Thyroid gland (tissue), 4 donors: ENCODE measurements at regions not wholly inside any gene's neighbourhood (a gene's known extent, or its start where the extent isn't known, plus 50 kb on each side); places are given as distances from the start of the nearest gene placed in this dataset.

Experiments
- DNase-seq, 2 donors: peaks; one replicate each; pipeline ENCODE4 v3.0.0-alpha.2; 2019
- H3K27ac ChIP-seq, 3 donors: fragments of 200-600 bp; sonication (generic); 1 replicate in 2 of 3; 2 replicates in 1 of 3; pipeline ENCODE4 v1.5.1; 2016 to 2019; ENCODE audit warnings: mild to moderate bottlenecking in 1 of 3, moderate library complexity in 1 of 3
- H3K27me3 ChIP-seq: fragments of 200-600 bp; sonication (generic); one replicate; pipeline ENCODE4 v1.5.1; 2019
- H3K36me3 ChIP-seq, 2 donors: fragments of 200-600 bp; sonication (generic); one replicate each; pipeline ENCODE4 v1.5.1; 2016 to 2019
- H3K4me1 ChIP-seq, 2 donors: fragments of 200-600 bp; sonication (generic); one replicate each; pipeline ENCODE4 v1.5.1; 2017 to 2019
- H3K4me3 ChIP-seq, 3 donors: fragments of 200-600 bp; sonication (generic); replicated peaks in 1 of 3; 1 replicate in 2 of 3; 2 replicates in 1 of 3; pipeline ENCODE4 v1.5.1; 2016; ENCODE audit warnings: mild to moderate bottlenecking in 1 of 3
- H3K9me3 ChIP-seq: fragments of 200-600 bp; sonication (generic); one replicate; pipeline ENCODE4 v1.5.1; 2017
- POLR2A ChIP-seq, 2 donors: fragments of 450-650 bp; IDR thresholded peaks; one replicate each; pipeline ENCODE4 v1.6.1; 2017; ENCODE audit warnings: antibody characterized with exemption in 2 of 2, mild to moderate bottlenecking in 2 of 2, moderate library complexity in 1 of 2
- WGBS, 2 donors: methylation state at CpG; one replicate each; pipeline ENCODE4 v1.1.5; 2017; 5-methylcytosine and 5-hydroxymethylcytosine counted together
- intact Hi-C: fragments of 100-400 bp; cut with DNase I; formaldehyde crosslinking; loops from one replicate; pipeline ENCODE4 v1.15.1; 2023
- TF ChIP-seq, protein P1 (sequence below), 6 experiments: fragments of 200-600 bp in 3 of 6; fragments of 450-650 bp in 3 of 6; sonication (generic) in 3 of 6; IDR thresholded peaks; one replicate each; pipeline ENCODE4 v1.5.1; 2016 to 2019; ENCODE audit warnings: antibody characterized with exemption in 6 of 6, mild to moderate bottlenecking in 2 of 6, inconsistent platforms in 1 of 6, moderate library complexity in 1 of 6

DNA sequence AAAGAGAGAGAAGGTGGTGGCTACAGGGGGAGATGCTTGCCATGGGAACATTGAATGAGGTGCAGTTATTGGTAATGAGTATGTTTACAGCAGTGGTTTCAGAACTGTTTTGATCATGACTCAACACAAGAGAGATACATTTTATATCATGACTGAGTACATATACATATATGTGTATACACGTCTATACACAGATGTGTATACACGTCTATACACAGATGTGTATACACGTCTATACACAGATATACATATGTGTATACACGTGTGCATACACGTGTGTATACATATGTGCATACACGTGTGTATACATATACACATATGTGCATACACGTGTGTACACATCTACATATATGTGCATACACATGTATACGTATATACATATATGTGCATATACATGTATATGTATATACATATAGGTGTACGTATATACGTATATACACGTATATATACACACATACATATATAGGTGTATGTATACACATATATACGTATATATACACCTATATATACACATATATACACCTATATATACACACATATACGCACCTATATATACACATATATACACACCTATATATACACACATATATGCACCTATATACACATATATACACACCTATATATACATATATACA, 518.5 kb downstream of the TSN start:
- no peak overlapping the region for H3K4me3 ChIP-seq
- intact Hi-C loops, result no loop called here
- H3K4me1 ChIP-seq, result no peaks in the 10 kb centered on the region
- whole genome bisulfite sequencing, 2 donors, result 81 to 90% methylated on average over 13 of the region's 13 CpGs
- TF ChIP-seq, protein P1, sequence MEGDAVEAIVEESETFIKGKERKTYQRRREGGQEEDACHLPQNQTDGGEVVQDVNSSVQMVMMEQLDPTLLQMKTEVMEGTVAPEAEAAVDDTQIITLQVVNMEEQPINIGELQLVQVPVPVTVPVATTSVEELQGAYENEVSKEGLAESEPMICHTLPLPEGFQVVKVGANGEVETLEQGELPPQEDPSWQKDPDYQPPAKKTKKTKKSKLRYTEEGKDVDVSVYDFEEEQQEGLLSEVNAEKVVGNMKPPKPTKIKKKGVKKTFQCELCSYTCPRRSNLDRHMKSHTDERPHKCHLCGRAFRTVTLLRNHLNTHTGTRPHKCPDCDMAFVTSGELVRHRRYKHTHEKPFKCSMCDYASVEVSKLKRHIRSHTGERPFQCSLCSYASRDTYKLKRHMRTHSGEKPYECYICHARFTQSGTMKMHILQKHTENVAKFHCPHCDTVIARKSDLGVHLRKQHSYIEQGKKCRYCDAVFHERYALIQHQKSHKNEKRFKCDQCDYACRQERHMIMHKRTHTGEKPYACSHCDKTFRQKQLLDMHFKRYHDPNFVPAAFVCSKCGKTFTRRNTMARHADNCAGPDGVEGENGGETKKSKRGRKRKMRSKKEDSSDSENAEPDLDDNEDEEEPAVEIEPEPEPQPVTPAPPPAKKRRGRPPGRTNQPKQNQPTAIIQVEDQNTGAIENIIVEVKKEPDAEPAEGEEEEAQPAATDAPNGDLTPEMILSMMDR (IDR thresholded peaks at IDR 0.05), result no peak
- TF ChIP-seq POLR2A (IDR thresholded peaks at IDR 0.05), result no peak
- no peaks in the 10 kb centered on the region for H3K9me3 ChIP-seq
- no peaks in the 10 kb centered on the region for H3K27me3 ChIP-seq
- H3K27ac ChIP-seq, result no peak overlapping the region
- DNase-seq, result no peak
- no peaks in the 10 kb centered on the region for H3K36me3 ChIP-seq

DNA sequence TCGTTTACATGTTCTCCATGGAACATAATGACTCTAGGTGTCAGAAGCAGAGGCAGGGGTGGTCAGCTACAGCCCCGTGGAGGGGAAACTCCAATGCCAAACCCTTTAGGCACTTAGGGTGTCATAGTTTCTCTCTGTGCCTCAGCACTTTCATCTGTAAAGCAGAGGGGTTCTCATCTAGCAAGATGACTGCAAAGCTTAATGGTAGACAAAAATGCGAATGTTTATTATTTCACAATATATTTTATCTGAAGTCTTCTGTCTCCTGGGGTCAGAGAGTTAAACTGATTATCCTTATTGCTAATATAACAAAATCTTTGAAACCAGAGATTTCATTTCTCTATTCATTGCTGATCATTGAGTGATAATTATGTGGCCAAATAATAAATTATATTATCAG, 522.5 kb downstream of the TSN start:
- DNase-seq, result no peak
- H3K9me3 ChIP-seq, result no peaks in the 10 kb centered on the region
- intact Hi-C loops, result no loop called here
- no peaks in the 10 kb centered on the region for H3K4me1 ChIP-seq
- no peak overlapping the region for H3K4me3 ChIP-seq
- 63 to 67% methylated on average over 3 of the region's 3 CpGs for WGBS, 2 donors
- no peaks in the 10 kb centered on the region for H3K27me3 ChIP-seq
- TF ChIP-seq, protein P1 (IDR thresholded peaks at IDR 0.05), result no peak
- no peak for TF ChIP-seq POLR2A (IDR thresholded peaks at IDR 0.05)
- H3K27ac ChIP-seq, result no peak overlapping the region
- H3K36me3 ChIP-seq, result no peaks in the 10 kb centered on the region

DNA sequence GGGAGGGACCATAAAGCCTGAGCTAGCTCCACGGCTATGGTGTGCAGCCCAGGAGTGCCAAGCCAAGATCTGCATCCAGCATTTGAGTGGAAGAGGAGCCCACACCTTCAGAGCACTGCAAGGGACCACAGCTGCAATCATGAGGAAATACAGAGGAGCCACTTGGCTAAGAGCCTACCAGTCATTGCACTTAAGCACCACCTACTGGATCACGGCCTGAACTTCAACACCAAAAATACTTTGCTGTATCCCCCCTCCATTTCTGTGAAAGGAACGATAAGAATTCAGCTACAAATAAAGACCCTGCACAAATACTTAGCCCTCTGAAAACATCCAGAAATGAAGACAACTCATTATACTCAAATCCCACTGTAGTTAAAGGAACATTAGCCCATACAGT, 545.3 kb downstream of the TSN start:
- intact Hi-C loops, result no loop called here
- Histone ChIP-seq H3K4me1 (no peaks in the 10 kb centered on the region), H3K27ac (no peak overlapping the region), H3K27me3 (no peaks in the 10 kb centered on the region), H3K4me3 (no peak overlapping the region), H3K9me3 (no peaks in the 10 kb centered on the region), H3K36me3 (no peaks in the 10 kb centered on the region)
- no peak for DNase-seq
- 86 to 91% methylated on average over 3 of the region's 3 CpGs for WGBS, 2 donors
- TF ChIP-seq, protein P1 (IDR thresholded peaks at IDR 0.05), result no peak
- no peak for TF ChIP-seq POLR2A (IDR thresholded peaks at IDR 0.05)

DNA sequence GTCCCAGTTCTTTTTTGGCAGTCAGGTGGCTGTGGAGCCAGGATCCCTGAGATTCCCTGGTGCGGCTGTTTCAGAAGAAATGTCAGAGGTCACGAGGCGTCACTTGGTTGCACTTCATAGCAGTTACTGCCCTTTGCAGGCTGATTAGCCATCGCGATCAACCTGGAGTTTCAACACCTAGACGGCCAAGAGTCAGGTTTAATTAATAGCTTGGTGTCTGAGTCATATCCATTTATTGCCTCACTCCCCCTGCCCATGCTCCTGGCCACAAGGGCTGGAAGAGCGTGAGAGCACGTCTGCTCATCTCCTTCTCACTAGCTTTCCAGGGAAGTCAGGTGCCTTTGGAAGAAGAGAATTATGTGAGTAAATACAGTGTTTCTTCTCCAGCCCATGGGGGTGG, 552.3 kb downstream of the TSN start:
- Histone ChIP-seq H3K4me3 (no peak overlapping the region), H3K36me3 (no peaks in the 10 kb centered on the region), H3K27me3 (no peaks in the 10 kb centered on the region), H3K27ac (no peak overlapping the region), H3K9me3 (no peaks in the 10 kb centered on the region), H3K4me1 (no peaks in the 10 kb centered on the region)
- no peak for DNase-seq
- no peak for TF ChIP-seq POLR2A (IDR thresholded peaks at IDR 0.05)
- TF ChIP-seq, protein P1 (IDR thresholded peaks at IDR 0.05), result no peak
- intact Hi-C loops, result no loop called here
- WGBS, 2 donors, result 76 to 77% methylated on average over 8 of the region's 8 CpGs

DNA sequence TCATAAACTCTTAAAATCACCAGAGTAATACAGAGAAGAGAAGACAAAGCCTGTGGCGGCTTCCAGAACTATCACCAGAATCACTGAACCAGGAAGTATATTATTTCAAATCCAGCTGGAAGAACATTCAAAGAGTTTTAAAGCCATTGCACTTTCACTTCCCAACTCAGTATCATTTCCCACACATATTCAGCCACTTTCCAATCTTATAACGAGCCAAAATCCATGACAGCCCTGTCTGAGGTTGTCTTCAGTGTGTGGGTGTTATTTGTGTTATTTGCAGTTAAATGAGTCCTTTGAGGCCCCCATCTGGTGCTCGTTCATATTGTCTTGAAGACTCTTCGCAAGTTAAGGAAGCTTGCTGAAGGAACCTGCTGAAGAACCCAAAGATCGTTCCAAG, 559.9 kb downstream of the TSN start:
- no peaks in the 10 kb centered on the region for H3K27me3 ChIP-seq
- TF ChIP-seq, protein P1 (IDR thresholded peaks at IDR 0.05), result no peak
- TF ChIP-seq POLR2A (IDR thresholded peaks at IDR 0.05), result no peak
- WGBS, 2 donors, result 59 to 61% methylated on average over 5 of the region's 5 CpGs
- H3K9me3 ChIP-seq, result no peaks in the 10 kb centered on the region
- intact Hi-C loops, result no loop called here
- no peaks in the 10 kb centered on the region for H3K36me3 ChIP-seq
- H3K4me1 ChIP-seq, result no peaks in the 10 kb centered on the region
- H3K27ac ChIP-seq, result no peak overlapping the region
- H3K4me3 ChIP-seq, result no peak overlapping the region
- no peak for DNase-seq
